Hematopoietic multipotent progenitor cell treated with erythropoietin and hydrocortisone succinate and interleukin-3 and kit ligand, for 8 days (in vitro differentiated cells): ENCODE measurements at regions not wholly inside any gene's neighbourhood (a gene's known extent, or its start where the extent isn't known, plus 50 kb on each side); places are given as distances from the start of the nearest gene placed in this dataset.

Source experiments
- DNase-seq: peaks from one replicate; pipeline ENCODE4 v3.0.0-alpha.2; 2015

DNA sequence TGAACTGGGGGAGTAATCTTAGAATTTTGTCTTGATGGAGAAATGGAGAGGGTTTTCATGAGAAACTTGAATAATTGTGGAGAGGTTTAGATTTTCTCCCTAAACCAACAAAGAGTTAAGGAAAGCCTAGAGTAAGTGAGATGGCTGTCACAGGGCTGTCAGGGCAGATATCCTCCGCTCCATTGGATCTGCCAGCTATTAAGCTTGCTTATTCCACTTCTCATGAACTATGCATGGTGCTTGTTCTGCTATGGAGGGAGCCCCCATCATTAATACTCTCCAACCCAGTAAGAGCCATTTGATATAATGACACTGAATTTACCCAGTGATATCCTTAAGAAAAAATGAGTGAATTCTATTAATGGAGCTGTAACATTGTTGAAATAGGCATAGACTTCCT, 342.8 kb upstream of the MTNR1B start:
- no peak for DNase-seq

DNA sequence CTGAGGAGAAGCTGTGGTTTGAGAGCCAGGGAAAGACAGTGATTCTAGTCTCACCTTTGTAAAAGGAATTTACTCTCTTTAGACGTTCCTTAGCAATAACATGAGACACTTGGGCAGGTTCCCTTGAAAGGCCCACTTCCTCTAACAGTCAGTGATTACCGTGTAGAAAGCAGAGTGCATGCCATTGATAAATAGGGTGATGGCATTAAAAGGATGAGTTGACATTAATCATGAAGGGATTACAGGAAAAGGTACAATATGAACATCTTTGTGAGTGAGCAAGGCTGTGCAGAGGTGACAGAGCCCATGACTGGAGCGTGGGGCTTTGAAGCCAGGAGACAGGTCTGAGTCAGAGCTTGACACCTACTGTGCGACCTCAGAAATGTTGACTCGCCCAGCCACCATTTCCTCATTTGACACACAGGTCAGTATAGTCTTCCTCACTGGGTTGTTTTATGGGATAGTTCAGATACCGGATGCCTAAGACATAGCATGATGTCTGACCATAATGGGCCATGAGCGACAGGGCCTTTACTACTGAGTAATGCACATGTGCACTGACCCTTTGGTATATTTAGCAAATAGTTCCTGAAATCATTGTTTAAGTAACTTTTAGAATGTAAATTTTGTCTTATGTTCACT, 341.7 kb upstream of the MTNR1B start:
- no peak for DNase-seq

- no peak for DNase-seq
Measured at GRCh38 chr11:92628401-92629292, 340.8 kb upstream of the MTNR1B start.

GRCh38 chr11:92632495-92632894, 337.0 kb upstream of the MTNR1B start:
- DNase-seq = no peak

DNA sequence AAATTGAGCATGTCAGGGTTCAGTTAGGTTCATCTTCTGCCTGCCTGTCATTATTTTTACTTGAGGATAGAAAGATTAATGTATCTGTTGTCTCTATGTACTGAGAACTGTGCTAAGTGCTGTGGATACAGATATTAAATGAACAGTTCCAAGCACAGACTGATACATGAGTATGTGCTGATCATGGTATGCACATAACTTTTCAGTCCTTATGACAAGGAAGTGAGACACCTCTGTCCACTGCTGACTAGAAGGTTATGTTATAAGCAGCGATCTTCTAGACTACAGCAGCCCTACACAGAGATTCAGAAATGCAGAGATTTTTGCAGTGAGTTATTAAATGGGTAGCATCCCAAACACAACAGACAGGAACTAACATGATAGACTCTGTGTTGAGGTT, 335.6 kb upstream of the MTNR1B start:
- DNase-seq = no peak

GRCh38 chr11:92636543-92637188, 332.8 kb upstream of the MTNR1B start:
- no peak for DNase-seq

DNA sequence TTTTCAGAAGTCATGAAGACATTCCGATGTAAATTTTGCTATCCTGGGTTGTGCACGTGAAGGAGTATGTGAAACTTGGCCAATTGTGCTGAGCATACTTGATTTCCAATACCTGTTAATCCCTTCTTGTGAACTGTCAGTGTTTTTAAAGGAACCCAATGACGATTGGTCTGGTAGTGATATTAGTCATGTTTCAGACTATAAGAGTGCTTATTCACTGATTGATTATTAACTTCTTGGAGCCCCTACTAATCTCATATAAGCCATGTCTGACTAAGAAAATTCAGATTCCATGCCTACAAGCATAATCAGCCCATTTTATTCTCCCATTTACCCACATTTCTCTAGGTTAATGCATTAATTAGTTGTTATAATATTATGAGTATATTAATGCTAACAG, 330.8 kb upstream of the MTNR1B start:
- no peak for DNase-seq

GRCh38 chr11:92642177-92642931, 327.1 kb upstream of the MTNR1B start:
- no peak for DNase-seq

GRCh38 chr11:92643827-92644226, 325.6 kb upstream of the MTNR1B start:
- no peak for DNase-seq

- DNase-seq = no peak
Measured at GRCh38 chr11:92644595-92645445, 324.6 kb upstream of the MTNR1B start.

DNA sequence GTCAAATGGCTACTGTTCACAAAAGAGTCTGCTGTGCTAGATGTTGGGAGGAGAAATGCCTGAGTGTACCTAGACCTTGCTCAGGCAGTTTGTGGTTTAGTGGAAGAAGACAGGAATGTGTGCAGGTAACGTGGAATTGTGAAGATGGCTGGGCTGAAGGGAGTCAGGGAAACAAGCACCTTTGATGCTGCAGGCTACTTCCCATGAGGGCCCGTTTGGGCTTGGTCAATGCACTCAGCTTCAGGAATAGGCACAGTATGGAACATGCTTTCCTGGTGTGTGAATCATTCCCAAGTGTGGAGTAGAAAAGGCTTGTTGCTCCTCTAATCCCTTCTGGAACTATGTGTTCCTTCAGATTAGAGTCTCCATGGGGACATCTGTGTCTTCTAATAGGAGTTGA, 318.3 kb upstream of the MTNR1B start:
- no peak for DNase-seq

DNA sequence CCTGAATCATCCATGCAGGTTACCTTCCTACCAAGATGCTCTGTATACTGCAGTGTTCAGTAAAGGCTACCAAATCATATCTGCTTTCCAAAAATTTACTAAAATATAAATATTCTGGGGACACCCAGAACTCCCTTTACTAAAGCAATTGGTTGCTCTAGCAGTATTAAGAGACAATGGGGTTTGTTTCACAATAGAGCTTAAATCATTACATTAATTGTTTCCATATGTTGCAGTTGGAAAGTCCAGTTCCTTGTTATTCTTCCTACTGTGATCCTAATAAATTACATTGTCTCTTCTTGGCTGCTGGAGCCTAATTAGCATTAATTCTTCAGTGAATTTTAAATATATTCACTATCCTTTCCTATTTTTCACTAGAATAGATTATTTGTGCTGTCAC, 316.0 kb upstream of the MTNR1B start:
- DNase-seq = no peak

- DNase-seq = no peak
Measured at GRCh38 chr11:92656783-92657182, 312.7 kb upstream of the MTNR1B start.

GRCh38 chr11:92657226-92657625, 312.2 kb upstream of the MTNR1B start:
- DNase-seq = no peak

- no peak for DNase-seq
Measured at GRCh38 chr11:92658733-92659132, 310.7 kb upstream of the MTNR1B start.

DNA sequence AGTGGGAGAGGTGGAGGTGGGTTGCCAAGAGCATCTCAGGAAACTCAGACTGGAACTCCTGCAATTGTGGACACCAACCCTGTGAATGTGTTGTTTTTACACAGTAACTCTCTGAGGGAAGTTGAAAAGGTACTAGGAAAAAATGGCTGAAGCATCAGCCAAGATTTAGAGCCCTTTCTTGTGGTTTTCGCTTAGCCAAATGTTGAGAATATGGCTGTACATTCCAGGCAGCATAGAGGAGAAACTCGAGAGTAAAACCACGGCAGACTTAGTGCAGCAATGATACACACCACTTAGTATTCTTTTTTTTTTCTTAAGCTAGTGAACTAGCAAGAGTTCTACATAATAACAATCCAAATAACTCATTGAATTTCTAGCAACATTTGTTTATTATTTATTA, 309.7 kb upstream of the MTNR1B start:
- DNase-seq = no peak

- no peak for DNase-seq
Measured at GRCh38 chr11:92662601-92663360, 306.7 kb upstream of the MTNR1B start.

DNA sequence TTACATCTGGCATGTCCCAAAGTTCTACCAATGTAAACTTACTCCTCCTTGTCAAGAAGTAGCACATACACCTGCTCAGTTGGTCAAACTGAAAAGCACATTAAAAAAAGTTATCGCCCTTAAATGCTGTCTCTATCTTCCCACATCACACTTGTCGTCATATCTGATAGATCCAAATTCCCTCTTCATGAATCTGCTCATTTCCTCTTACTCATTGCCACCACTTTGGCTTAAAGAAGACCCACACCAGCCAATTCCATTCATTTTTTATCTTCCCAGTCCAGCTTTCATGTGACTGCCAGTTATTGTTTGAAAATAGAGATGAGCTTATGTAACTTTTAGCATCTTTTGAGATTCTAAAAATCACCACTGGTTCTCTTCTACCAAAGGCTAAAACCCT, 305.9 kb upstream of the MTNR1B start:
- DNase-seq = no peak

- DNase-seq = no peak
Measured at GRCh38 chr11:92667486-92668152, 301.8 kb upstream of the MTNR1B start.

DNA sequence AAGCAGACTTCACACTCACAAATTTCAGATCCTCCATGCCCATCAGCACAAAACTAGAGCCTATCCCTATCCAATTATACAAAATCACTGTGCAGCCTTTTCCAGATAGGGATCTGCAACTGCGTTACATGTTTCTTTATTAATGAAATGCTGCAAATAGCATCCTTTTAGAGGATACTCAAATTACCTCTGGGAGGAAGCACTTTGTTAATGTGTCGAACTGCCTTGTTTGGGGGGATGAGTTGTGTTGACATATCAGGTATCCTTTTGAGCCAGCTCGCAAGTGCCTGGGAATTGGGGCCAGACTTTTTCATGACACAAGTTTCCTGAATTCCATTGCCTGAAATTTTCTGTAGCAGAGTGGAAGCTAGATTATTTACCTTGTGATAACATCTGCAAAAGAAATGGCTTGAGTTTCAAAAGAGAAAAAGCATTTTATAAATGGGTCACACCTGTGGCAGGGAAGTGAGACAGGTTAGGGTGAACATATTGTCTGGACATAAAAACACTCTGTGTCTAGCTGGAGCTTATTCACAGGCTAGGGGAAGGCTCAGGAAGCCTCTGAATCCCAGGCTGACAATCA, 299.1 kb upstream of the MTNR1B start:
- DNase-seq = no peak

- no peak for DNase-seq
Measured at GRCh38 chr11:92671081-92671480, 298.4 kb upstream of the MTNR1B start.
